Cardiac muscle cell (in vitro differentiated cells and primary cell): ENCODE measurements at regions not wholly inside any gene's neighbourhood (a gene's known extent, or its start where the extent isn't known, plus 50 kb on each side); places are given as distances from the start of the nearest gene placed in this dataset.

Source experiments
- DNase-seq, 2 donors: peaks; one replicate each; pipeline versions ENCODE4 v3.0.0 to v3.0.0-alpha.2; 2010 to 2017; ENCODE audit warnings: low read depth in 1 of 2, low spot score in 1 of 2
- H3K27ac ChIP-seq: fragments of 200-600 bp; sonication (generic); 2 replicates; pipeline ENCODE4 v1.5.1; 2016
- H3K27me3 ChIP-seq: fragments of 200-600 bp; sonication (generic); 2 replicates; pipeline ENCODE4 v1.6.0; 2016; ENCODE audit warnings: control low read depth
- H3K36me3 ChIP-seq: fragments of 200-600 bp; sonication (generic); 2 replicates; pipeline ENCODE4 v1.5.1; 2016; ENCODE audit warnings: control low read depth
- H3K4me1 ChIP-seq: fragments of 200-600 bp; sonication (generic); 2 replicates; pipeline ENCODE4 v1.8.1; 2017; ENCODE audit warnings: low read depth, mild to moderate bottlenecking, mixed run types
- H3K4me3 ChIP-seq: fragments of 200-600 bp; sonication (generic); 2 replicates; pipeline ENCODE4 v1.5.1; 2016; ENCODE audit warnings: mild to moderate bottlenecking
- H3K9me3 ChIP-seq: fragments of 200-600 bp; sonication (generic); 2 replicates; pipeline ENCODE4 v1.5.1; 2017; ENCODE audit warnings: low read depth, mild to moderate bottlenecking, control low read depth
- CTCF ChIP-seq: IDR thresholded peaks from 2 replicates; pipeline ENCODE4 v1.5.1; 2012; ENCODE audit warnings: low read depth, mild to moderate bottlenecking, low read length

GRCh38 chr6:85163156-85164080, 286.5 kb upstream of the NT5E start:
- Histone ChIP-seq H3K36me3 (no peaks in the 10 kb centered on the region), H3K27me3 (no peaks in the 10 kb centered on the region), H3K27ac (no peak overlapping the region), H3K4me1 (no peaks in the 10 kb centered on the region), H3K9me3 (no peaks in the 10 kb centered on the region), H3K4me3 (no peak overlapping the region)
- peak in 1 of 2 donors; percentile 25 for DNase-seq
- TF ChIP-seq CTCF, result no peak

- no peaks in the 10 kb centered on the region for H3K36me3 ChIP-seq
- no peaks in the 10 kb centered on the region for H3K27me3 ChIP-seq
- no peak for DNase-seq
- H3K27ac ChIP-seq, result no peak overlapping the region
- no peaks in the 10 kb centered on the region for H3K9me3 ChIP-seq
- no peaks in the 10 kb centered on the region for H3K4me1 ChIP-seq
- TF ChIP-seq CTCF, result no peak
- no peak overlapping the region for H3K4me3 ChIP-seq
Measured at GRCh38 chr6:85157311-85157710, 292.6 kb upstream of the NT5E start.

- Histone ChIP-seq H3K4me3 (no peak overlapping the region), H3K4me1 (no peaks in the 10 kb centered on the region), H3K27ac (no peak overlapping the region), H3K36me3 (no peaks in the 10 kb centered on the region), H3K27me3 (no peaks in the 10 kb centered on the region), H3K9me3 (no peaks in the 10 kb centered on the region)
- no peak for DNase-seq
- no peak for TF ChIP-seq CTCF
Measured at GRCh38 chr6:85143676-85144075, 306.2 kb upstream of the NT5E start.

- Histone ChIP-seq H3K36me3 (no peaks in the 10 kb centered on the region), H3K4me3 (no peak overlapping the region), H3K4me1 (no peaks in the 10 kb centered on the region), H3K27me3 (no peaks in the 10 kb centered on the region), H3K9me3 (no peaks in the 10 kb centered on the region), H3K27ac (no peak overlapping the region)
- no peak for DNase-seq
- no peak for TF ChIP-seq CTCF
Measured at GRCh38 chr6:85137865-85138264, 312.0 kb upstream of the NT5E start.

DNA sequence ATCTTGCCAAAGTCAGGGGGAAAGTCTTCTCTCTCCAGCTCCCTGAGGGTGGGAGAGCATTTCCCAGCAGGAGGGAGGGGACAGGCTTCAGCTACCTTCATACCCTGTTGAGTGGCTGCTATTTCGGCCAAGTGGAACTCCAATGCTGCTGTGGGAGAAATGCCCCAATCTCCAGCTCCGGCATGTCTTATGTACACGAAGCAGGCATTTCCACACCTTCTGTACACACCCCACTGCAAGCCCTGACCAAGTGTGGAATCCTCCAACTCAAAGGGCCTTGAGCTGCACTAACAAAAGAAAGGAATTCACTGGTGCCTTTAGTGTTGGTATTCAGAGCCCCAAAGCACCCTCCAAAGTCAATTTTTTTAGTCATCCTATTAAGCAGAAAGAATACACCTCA, 313.6 kb upstream of the NT5E start:
- no peaks in the 10 kb centered on the region for H3K36me3 ChIP-seq
- no peak overlapping the region for H3K27ac ChIP-seq
- H3K9me3 ChIP-seq, result no peaks in the 10 kb centered on the region
- no peak for TF ChIP-seq CTCF
- H3K4me1 ChIP-seq, result no peaks in the 10 kb centered on the region
- H3K4me3 ChIP-seq, result no peak overlapping the region
- no peaks in the 10 kb centered on the region for H3K27me3 ChIP-seq
- DNase-seq, result no peak
